ENCODE measurements at regions not wholly inside any gene's neighbourhood (a gene's known extent, or its start where the extent isn't known, plus 50 kb on each side); places are given as distances from the start of the nearest gene placed in this dataset.

DNA sequence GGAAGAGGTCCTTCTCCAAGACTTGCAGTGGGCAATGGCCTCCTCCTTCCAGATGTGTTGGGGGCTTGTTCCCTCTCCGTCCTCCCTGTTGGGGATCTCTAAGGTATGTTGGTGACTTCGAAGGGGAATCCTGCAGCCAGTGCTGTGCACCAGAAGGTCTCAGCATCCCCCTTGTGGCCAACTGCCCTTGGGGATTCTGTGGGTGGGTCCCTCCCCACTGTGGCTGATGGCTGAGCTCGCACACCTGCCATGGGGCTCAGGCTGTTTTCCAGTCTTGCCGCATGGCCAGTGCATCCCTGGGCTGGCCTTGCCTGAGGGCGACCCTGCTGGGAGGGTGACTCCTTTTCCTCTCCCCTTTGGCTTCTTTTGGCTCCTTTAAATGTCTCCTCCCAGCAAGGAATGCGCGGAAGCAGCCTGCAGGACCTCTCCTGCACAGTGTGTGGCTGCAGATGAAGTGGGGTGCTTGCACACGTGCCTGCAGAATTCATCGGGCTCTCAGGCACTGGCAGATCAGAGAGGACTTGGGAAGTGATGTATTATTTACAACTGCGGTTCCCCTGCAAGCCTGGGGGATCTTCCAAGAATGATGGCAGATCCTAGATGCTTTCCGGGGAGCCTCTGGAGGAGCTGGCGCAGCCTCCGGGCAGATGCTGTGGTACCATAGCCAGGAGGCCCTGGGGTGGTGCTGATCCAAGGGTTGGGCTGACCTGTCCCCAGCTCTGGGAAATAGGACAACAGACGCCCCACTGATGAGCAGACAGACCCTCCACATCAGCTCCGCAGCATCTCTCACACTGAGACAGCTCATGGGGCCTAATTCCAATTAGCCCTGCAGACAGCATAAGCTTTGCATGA lies 410.0 kb downstream of the TCERG1L start:
- Mint-ChIP-seq H3K9me3 (no peaks in the 10 kb centered on the region), H3K4me1 (no peaks in the 10 kb centered on the region), H3K27ac (no peak overlapping the region), H3K4me3 (no peak overlapping the region), H3K27me3 (no peaks in the 10 kb centered on the region), H3K36me3 (no peaks in the 10 kb centered on the region)
- POLR2A ChIA-PET, result no interaction called here
- Histone ChIP-seq H3K9me3 (no peaks in the 10 kb centered on the region), H3K27ac (ENCODE audit: low read length) (no peak overlapping the region), H3K27me3 (replicated peaks in 1 of 2; ENCODE audit: control insufficient read depth in 2 of 2, extremely low read depth in 1 of 2, insufficient read depth in 2 of 2, low read length in 1 of 2) (peaks cover 0 to 3% of the 10 kb centered on the region in 2 experiments), H3K4me3 (ENCODE audit: control insufficient read depth in 1 of 2, extremely low read depth in 1 of 2, low read length in 1 of 2) (no peak overlapping the region), H3K36me3 (ENCODE audit: control insufficient read depth in 2 of 2, extremely low read depth in 1 of 2, insufficient read depth in 1 of 2, low read length in 1 of 2) (no peaks in the 10 kb centered on the region), H3K4me1 (ENCODE audit: control insufficient read depth in 1 of 2, extremely low read depth in 1 of 2, insufficient read depth in 2 of 2, low read length in 2 of 2) (no peaks in the 10 kb centered on the region)
- no peak for DNase-seq
- no peak for ATAC-seq (replicated peaks in 1 of 4)
- CTCF ChIA-PET, result no interaction called here
- WGBS (ENCODE audit: insufficient coverage), result 53% methylated on average over 6 of the region's 15 CpGs

- H3K27ac ChIP-seq (ENCODE audit: low read length), result no peak overlapping the region
Observed at GRCh38 chr10:130902471-130902870, 409.1 kb downstream of the TCERG1L start.

GRCh38 chr10:130902929-130903328 lies 408.6 kb downstream of the TCERG1L start:
- POLR2A ChIA-PET, result no interaction called here
- no peak for DNase-seq
- no peaks in the 10 kb centered on the region for H3K9me3 ChIP-seq
- H3K36me3 Mint-ChIP-seq, result no peaks in the 10 kb centered on the region
- CTCF ChIA-PET, result no interaction called here
- H3K4me3 ChIP-seq (ENCODE audit: control insufficient read depth in 1 of 2, extremely low read depth in 1 of 2, low read length in 1 of 2), result no peak overlapping the region
- no peaks in the 10 kb centered on the region for H3K27me3 Mint-ChIP-seq
- WGBS (ENCODE audit: insufficient coverage), result no CpG with 5 or more reads among the region's 2 CpGs
- no peak overlapping the region for H3K4me3 Mint-ChIP-seq
- H3K27ac ChIP-seq (ENCODE audit: low read length), result no peak overlapping the region
- no peaks in the 10 kb centered on the region for H3K36me3 ChIP-seq (ENCODE audit: control insufficient read depth in 2 of 2, extremely low read depth in 1 of 2, insufficient read depth in 1 of 2, low read length in 1 of 2)
- peaks cover 0 to 5% of the 10 kb centered on the region in 2 experiments for H3K27me3 ChIP-seq (replicated peaks in 1 of 2; ENCODE audit: control insufficient read depth in 2 of 2, extremely low read depth in 1 of 2, insufficient read depth in 2 of 2, low read length in 1 of 2)
- H3K4me1 Mint-ChIP-seq, result no peaks in the 10 kb centered on the region
- no peak for ATAC-seq (replicated peaks in 1 of 4)
- H3K27ac Mint-ChIP-seq, result no peak overlapping the region
- H3K9me3 Mint-ChIP-seq, result no peaks in the 10 kb centered on the region
- H3K4me1 ChIP-seq (ENCODE audit: control insufficient read depth in 1 of 2, extremely low read depth in 1 of 2, insufficient read depth in 2 of 2, low read length in 2 of 2), result no peaks in the 10 kb centered on the region

More at GRCh38 chr10:130902471-130902870, 409.1 kb downstream of the TCERG1L start:
- no peak for ATAC-seq (replicated peaks in 1 of 4)
- no peak overlapping the region for H3K4me3 Mint-ChIP-seq
- H3K36me3 Mint-ChIP-seq, result no peaks in the 10 kb centered on the region
- Histone ChIP-seq H3K9me3 (no peaks in the 10 kb centered on the region), H3K27me3 (replicated peaks in 1 of 2; ENCODE audit: control insufficient read depth in 2 of 2, extremely low read depth in 1 of 2, insufficient read depth in 2 of 2, low read length in 1 of 2) (peaks cover 0 to 5% of the 10 kb centered on the region in 2 experiments), H3K36me3 (ENCODE audit: control insufficient read depth in 2 of 2, extremely low read depth in 1 of 2, insufficient read depth in 1 of 2, low read length in 1 of 2) (no peaks in the 10 kb centered on the region), H3K4me3 (ENCODE audit: control insufficient read depth in 1 of 2, extremely low read depth in 1 of 2, low read length in 1 of 2) (no peak overlapping the region), H3K4me1 (ENCODE audit: control insufficient read depth in 1 of 2, extremely low read depth in 1 of 2, insufficient read depth in 2 of 2, low read length in 2 of 2) (no peaks in the 10 kb centered on the region)
- H3K4me1 Mint-ChIP-seq, result no peaks in the 10 kb centered on the region
- H3K27me3 Mint-ChIP-seq, result no peaks in the 10 kb centered on the region
- ChIA-PET CTCF (no interaction called here), POLR2A (no interaction called here)
- DNase-seq, result no peak
- no peaks in the 10 kb centered on the region for H3K9me3 Mint-ChIP-seq
- no peak overlapping the region for H3K27ac Mint-ChIP-seq
- WGBS (ENCODE audit: insufficient coverage), result 77% methylated on average over 5 of the region's 8 CpGs

DNA sequence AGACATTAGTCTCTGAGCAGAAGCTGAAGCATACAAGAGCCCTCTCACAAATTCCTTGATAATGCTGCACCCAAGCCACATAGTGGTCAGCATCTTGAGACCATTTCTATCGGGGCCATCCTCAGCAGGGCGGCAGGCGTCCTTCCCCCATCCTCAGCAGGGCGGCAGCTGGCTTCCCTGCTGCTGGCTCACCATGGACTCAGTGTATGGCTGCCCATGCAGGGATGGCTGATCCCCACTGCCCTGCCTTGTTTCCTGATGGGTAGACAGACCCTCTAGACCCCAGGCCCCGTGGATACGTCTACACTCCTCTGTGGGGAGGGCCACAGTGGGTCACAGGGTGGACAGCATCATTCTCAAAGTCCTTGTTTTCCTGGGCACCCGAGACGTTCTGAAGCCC lies 406.8 kb downstream of the TCERG1L start:
- Mint-ChIP-seq H3K27me3 (no peaks in the 10 kb centered on the region), H3K9me3 (peaks cover 0 to 2% (median 0%) of the 10 kb centered on the region in 3 donors), H3K4me1 (no peaks in the 10 kb centered on the region), H3K4me3 (no peak overlapping the region), H3K36me3 (no peaks in the 10 kb centered on the region), H3K27ac (no peak overlapping the region)
- no peaks in the 10 kb centered on the region for H3K9me3 ChIP-seq
- peaks cover 0 to 3% of the 10 kb centered on the region in 2 experiments for H3K27me3 ChIP-seq (replicated peaks in 1 of 2; ENCODE audit: control insufficient read depth in 2 of 2, extremely low read depth in 1 of 2, insufficient read depth in 2 of 2, low read length in 1 of 2)
- ChIA-PET POLR2A (no interaction called here), CTCF (no interaction called here)
- H3K4me3 ChIP-seq (ENCODE audit: control insufficient read depth in 1 of 2, extremely low read depth in 1 of 2, low read length in 1 of 2), result no peak overlapping the region
- WGBS (ENCODE audit: insufficient coverage), result 89% methylated on average over 5 of the region's 8 CpGs
- H3K4me1 ChIP-seq (ENCODE audit: control insufficient read depth in 1 of 2, extremely low read depth in 1 of 2, insufficient read depth in 2 of 2, low read length in 2 of 2), result no peaks in the 10 kb centered on the region
- H3K36me3 ChIP-seq (ENCODE audit: control insufficient read depth in 2 of 2, extremely low read depth in 1 of 2, insufficient read depth in 1 of 2, low read length in 1 of 2), result no peaks in the 10 kb centered on the region
- H3K27ac ChIP-seq (ENCODE audit: low read length), result no peak overlapping the region
- DNase-seq (no peak), ATAC-seq (replicated peaks in 1 of 4) (peak in 1 of 4 experiments; percentile 20)

- no peak overlapping the region for H3K27ac ChIP-seq (ENCODE audit: low read length)
- Mint-ChIP-seq H3K9me3 (peaks cover 0 to 4% (median 0%) of the 10 kb centered on the region in 3 donors), H3K36me3 (no peaks in the 10 kb centered on the region), H3K27ac (no peak overlapping the region), H3K4me3 (no peak overlapping the region), H3K27me3 (no peaks in the 10 kb centered on the region), H3K4me1 (no peaks in the 10 kb centered on the region)
- ChIA-PET CTCF (no interaction called here), POLR2A (no interaction called here)
- no peaks in the 10 kb centered on the region for H3K9me3 ChIP-seq
- H3K27me3 ChIP-seq (replicated peaks in 1 of 2; ENCODE audit: control insufficient read depth in 2 of 2, extremely low read depth in 1 of 2, insufficient read depth in 2 of 2, low read length in 1 of 2), result peaks cover 0 to 3% of the 10 kb centered on the region in 2 experiments
- 58% methylated on average over 6 of the region's 8 CpGs for WGBS (ENCODE audit: insufficient coverage)
- no peaks in the 10 kb centered on the region for H3K36me3 ChIP-seq (ENCODE audit: control insufficient read depth in 2 of 2, extremely low read depth in 1 of 2, insufficient read depth in 1 of 2, low read length in 1 of 2)
- no peak for ATAC-seq (replicated peaks in 1 of 4)
- H3K4me1 ChIP-seq (ENCODE audit: control insufficient read depth in 1 of 2, extremely low read depth in 1 of 2, insufficient read depth in 2 of 2, low read length in 2 of 2), result no peaks in the 10 kb centered on the region
- DNase-seq, result no peak
- no peak overlapping the region for H3K4me3 ChIP-seq (ENCODE audit: control insufficient read depth in 1 of 2, extremely low read depth in 1 of 2, low read length in 1 of 2)
Observed at GRCh38 chr10:130905386-130905785, 406.1 kb downstream of the TCERG1L start.

- H3K27me3 ChIP-seq (replicated peaks in 1 of 2; ENCODE audit: control insufficient read depth in 2 of 2, extremely low read depth in 1 of 2, insufficient read depth in 2 of 2, low read length in 1 of 2), result peaks cover 0 to 3% of the 10 kb centered on the region in 2 experiments
- no peaks in the 10 kb centered on the region for H3K36me3 Mint-ChIP-seq
- no peak for ATAC-seq (replicated peaks in 1 of 4)
- no peaks in the 10 kb centered on the region for H3K4me1 Mint-ChIP-seq
- no peaks in the 10 kb centered on the region for H3K27me3 Mint-ChIP-seq
- H3K27ac Mint-ChIP-seq, result no peak overlapping the region
- peaks cover 0 to 6% (median 0%) of the 10 kb centered on the region in 3 donors for H3K9me3 Mint-ChIP-seq
- ChIA-PET POLR2A (no interaction called here), CTCF (no interaction called here)
- no peaks in the 10 kb centered on the region for H3K4me1 ChIP-seq (ENCODE audit: control insufficient read depth in 1 of 2, extremely low read depth in 1 of 2, insufficient read depth in 2 of 2, low read length in 2 of 2)
- WGBS (ENCODE audit: insufficient coverage), result 87% methylated on average over 3 of the region's 8 CpGs
- no peaks in the 10 kb centered on the region for H3K9me3 ChIP-seq
- no peak for DNase-seq
- no peak overlapping the region for H3K27ac ChIP-seq (ENCODE audit: low read length)
- H3K36me3 ChIP-seq (ENCODE audit: control insufficient read depth in 2 of 2, extremely low read depth in 1 of 2, insufficient read depth in 1 of 2, low read length in 1 of 2), result no peaks in the 10 kb centered on the region
- no peak overlapping the region for H3K4me3 Mint-ChIP-seq
- no peak overlapping the region for H3K4me3 ChIP-seq (ENCODE audit: control insufficient read depth in 1 of 2, extremely low read depth in 1 of 2, low read length in 1 of 2)
Observed at GRCh38 chr10:130905921-130906320, 405.6 kb downstream of the TCERG1L start.

Measured in T-cell (primary cell).